Aorta (tissue), 5 donors: ENCODE measurements at regions not wholly inside any gene's neighbourhood (a gene's known extent, or its start where the extent isn't known, plus 50 kb on each side); places are given as distances from the start of the nearest gene placed in this dataset.

Experiments used
- ATAC-seq: fragments of 200-7000 bp; cut with Tn5 transposase; one replicate; pipeline ENCODE4 v1.9.1; 2022; ENCODE audit warnings: moderate library complexity; ENCODE audit not compliant: low FRiP score
- DNase-seq, 2 donors: peaks; one replicate each; pipeline ENCODE4 v3.0.0-alpha.2; 2020
- H3K27ac ChIP-seq, 2 donors: one replicate each; pipeline ENCODE4 v1.5.1; 2013; ENCODE audit warnings: low read length in 2 of 2, mild to moderate bottlenecking in 2 of 2, moderate library complexity in 2 of 2, control low read depth in 1 of 2, inconsistent platforms in 1 of 2, low read depth in 1 of 2
- H3K27me3 ChIP-seq, 2 donors: one replicate each; pipeline ENCODE4 v1.6.1; 2013; ENCODE audit warnings: control low read depth in 1 of 2, low read length in 1 of 2, mild to moderate bottlenecking in 1 of 2, moderate library complexity in 1 of 2; ENCODE audit not compliant: insufficient read depth in 2 of 2, control insufficient read depth in 1 of 2
- H3K36me3 ChIP-seq, 2 donors: one replicate each; pipeline ENCODE4 v1.6.1; 2013; ENCODE audit warnings: control low read depth in 1 of 2, low read length in 1 of 2, mild to moderate bottlenecking in 1 of 2; ENCODE audit not compliant: insufficient read depth in 2 of 2, control insufficient read depth in 1 of 2
- H3K4me1 ChIP-seq, 2 donors: one replicate each; pipeline ENCODE4 v1.6.1; 2013; ENCODE audit warnings: low read length in 2 of 2, control low read depth in 1 of 2, mild to moderate bottlenecking in 1 of 2, moderate library complexity in 1 of 2; ENCODE audit not compliant: insufficient read depth in 2 of 2, control insufficient read depth in 1 of 2
- H3K4me3 ChIP-seq, 2 donors: one replicate each; pipeline ENCODE4 v1.5.1; 2013; ENCODE audit warnings: low read length in 2 of 2, control low read depth in 1 of 2, mild to moderate bottlenecking in 1 of 2
- H3K9me3 ChIP-seq: one replicate; pipeline ENCODE4 v1.6.1; 2013; ENCODE audit warnings: mild to moderate bottlenecking, low read length; ENCODE audit not compliant: control insufficient read depth
- WGBS, 2 donors: extraction: QIAGEN DNeasy Blood & Tissue Kit; methylation state at CpG; one replicate each; pipeline ENCODE4 v1.1.7; 2013; 5-methylcytosine and 5-hydroxymethylcytosine counted together
- intact Hi-C, 2 donors: fragments of 100-400 bp; cut with DNase I; formaldehyde crosslinking; loops; one replicate each; pipeline versions ENCODE4 v1.14.2 to v1.15.0; 2022
- donor health status: healthy with polysubstance abuse.
- donor health status: Bipolar disorder and iron deficiency.
- donor health status: DM: no; HTN: no; CAD: no.
- donor health status: DM: no; HTN: no; CAD: no.
- donor health status: DM: yes; HTN: yes; CAD: no.

GRCh38 chr7:79673421-79673820 is 220.0 kb upstream of the MAGI2 start:
- Histone ChIP-seq H3K4me3 (no peak overlapping the region), H3K36me3 (no peaks in the 10 kb centered on the region), H3K27ac (no peak overlapping the region), H3K27me3 (no peaks in the 10 kb centered on the region), H3K4me1 (no peaks in the 10 kb centered on the region), H3K9me3 (no peaks in the 10 kb centered on the region)
- intact Hi-C loops = no loop called here
- ATAC-seq (no peak), DNase-seq (no peak)
- 3 to 6% methylated on average over 1 of the region's 1 CpG for WGBS, 2 donors

GRCh38 chr7:79668292-79668691 is 214.8 kb upstream of the MAGI2 start:
- no peaks in the 10 kb centered on the region for H3K27me3 ChIP-seq
- H3K36me3 ChIP-seq = no peaks in the 10 kb centered on the region
- no peak for ATAC-seq
- DNase-seq = no peak
- 22 to 32% methylated on average over 3 of the region's 3 CpGs for WGBS, 2 donors
- no peaks in the 10 kb centered on the region for H3K4me1 ChIP-seq
- H3K9me3 ChIP-seq = no peaks in the 10 kb centered on the region
- no peak overlapping the region for H3K27ac ChIP-seq
- intact Hi-C loops = no loop called here
- H3K4me3 ChIP-seq = no peak overlapping the region

- Histone ChIP-seq H3K9me3 (no peaks in the 10 kb centered on the region), H3K27me3 (no peaks in the 10 kb centered on the region), H3K27ac (no peak overlapping the region), H3K36me3 (no peaks in the 10 kb centered on the region), H3K4me3 (no peak overlapping the region), H3K4me1 (no peaks in the 10 kb centered on the region)
- intact Hi-C loops = no loop called here
- 66 to 69% methylated on average over 3 of the region's 3 CpGs for WGBS, 2 donors
- DNase-seq (no peak), ATAC-seq (no peak)
These were observed 213.0 kb upstream of the MAGI2 start for GRCh38 chr7:79666472-79666871.

- 88 to 91% methylated on average over 2 of the region's 2 CpGs for WGBS, 2 donors
- Histone ChIP-seq H3K27ac (no peak overlapping the region), H3K36me3 (no peaks in the 10 kb centered on the region), H3K4me3 (no peak overlapping the region), H3K9me3 (no peaks in the 10 kb centered on the region), H3K4me1 (no peaks in the 10 kb centered on the region), H3K27me3 (no peaks in the 10 kb centered on the region)
- DNase-seq (no peak), ATAC-seq (no peak)
- intact Hi-C loops = no loop called here
These were observed 211.6 kb upstream of the MAGI2 start for GRCh38 chr7:79664884-79665676.

- no peak overlapping the region for H3K27ac ChIP-seq
- no peak overlapping the region for H3K4me3 ChIP-seq
- no peaks in the 10 kb centered on the region for H3K9me3 ChIP-seq
- no peaks in the 10 kb centered on the region for H3K36me3 ChIP-seq
- intact Hi-C loops = no loop called here
- ATAC-seq (no peak), DNase-seq (no peak)
- no peaks in the 10 kb centered on the region for H3K27me3 ChIP-seq
- H3K4me1 ChIP-seq = no peaks in the 10 kb centered on the region
These were observed 204.8 kb upstream of the MAGI2 start for GRCh38 chr7:79658304-79658703.

GRCh38 chr7:79653136-79653631 is 199.7 kb upstream of the MAGI2 start:
- no peak overlapping the region for H3K4me3 ChIP-seq
- H3K27ac ChIP-seq = no peak overlapping the region
- WGBS, 2 donors = 82 to 84% methylated on average over 2 of the region's 2 CpGs
- H3K36me3 ChIP-seq = no peaks in the 10 kb centered on the region
- no peaks in the 10 kb centered on the region for H3K4me1 ChIP-seq
- intact Hi-C loops = no loop called here
- no peaks in the 10 kb centered on the region for H3K27me3 ChIP-seq
- DNase-seq (no peak), ATAC-seq (no peak)
- no peaks in the 10 kb centered on the region for H3K9me3 ChIP-seq

- H3K4me1 ChIP-seq = no peaks in the 10 kb centered on the region
- H3K27ac ChIP-seq = no peak overlapping the region
- intact Hi-C loops = no loop called here
- no peak for DNase-seq
- WGBS, 2 donors = 46 to 48% methylated on average over 2 of the region's 2 CpGs
- no peaks in the 10 kb centered on the region for H3K9me3 ChIP-seq
- H3K36me3 ChIP-seq = no peaks in the 10 kb centered on the region
- no peaks in the 10 kb centered on the region for H3K27me3 ChIP-seq
- H3K4me3 ChIP-seq = no peak overlapping the region
- no peak for ATAC-seq
These were observed 199.2 kb upstream of the MAGI2 start for GRCh38 chr7:79652619-79653018.

- DNase-seq = peak in 1 of 2 donors; percentile 72
- Histone ChIP-seq H3K27me3 (no peaks in the 10 kb centered on the region), H3K4me3 (no peak overlapping the region), H3K9me3 (no peaks in the 10 kb centered on the region), H3K36me3 (no peaks in the 10 kb centered on the region), H3K27ac (no peak overlapping the region), H3K4me1 (no peaks in the 10 kb centered on the region)
- no peak for ATAC-seq
- intact Hi-C loops = no loop called here
- WGBS, 2 donors = 91 to 94% methylated on average over 8 of the region's 8 CpGs
These were observed 194.2 kb upstream of the MAGI2 start for GRCh38 chr7:79647711-79648110.

GRCh38 chr7:79646278-79646677 is 192.8 kb upstream of the MAGI2 start:
- Histone ChIP-seq H3K4me3 (no peak overlapping the region), H3K27me3 (no peaks in the 10 kb centered on the region), H3K4me1 (no peaks in the 10 kb centered on the region), H3K9me3 (no peaks in the 10 kb centered on the region), H3K27ac (no peak overlapping the region), H3K36me3 (no peaks in the 10 kb centered on the region)
- no peak for ATAC-seq
- 60 to 66% methylated on average over 4 of the region's 4 CpGs for WGBS, 2 donors
- intact Hi-C loops = no loop called here
- DNase-seq = no peak
